ENCODE measurements at regions not wholly inside any gene's neighbourhood (a gene's known extent, or its start where the extent isn't known, plus 50 kb on each side); places are given as distances from the start of the nearest gene placed in this dataset.

- H3K27ac ChIP-seq (ENCODE audit: control insufficient read depth, insufficient read depth, low read length), result no peak overlapping the region
- no peaks in the 10 kb centered on the region for H3K27me3 ChIP-seq (ENCODE audit: control insufficient read depth, extremely low read depth, insufficient read depth, low read length)
- H3K4me1 ChIP-seq (ENCODE audit: control insufficient read depth, extremely low read depth, insufficient read depth, low read length), result no peaks in the 10 kb centered on the region
- FAIRE-seq (no peak), DNase-seq (ENCODE audit: low read depth, low spot score) (no peak)
- no peak overlapping the region for H3K4me3 ChIP-seq (ENCODE audit: control insufficient read depth in 2 of 3, extremely low read depth in 1 of 3, insufficient read depth in 2 of 3, low read depth in 1 of 3, low read length in 3 of 3)
- TF ChIP-seq CTCF (optimal IDR thresholded peaks at IDR 0.05 in 1 of 3, IDR thresholded peaks at IDR 0.05 in 1 of 3, conservative IDR thresholded peaks at IDR 0.05 in 1 of 3; ENCODE audit: extremely low read depth in 1 of 3, insufficient read depth in 2 of 3, low read length in 3 of 3) (no peak), EZH2 (IDR thresholded peaks at IDR 0.05; ENCODE audit: low read length) (no peak)
- no peaks in the 10 kb centered on the region for H3K79me2 ChIP-seq (ENCODE audit: control insufficient read depth, insufficient read depth, low read length)
- H3K9me1 ChIP-seq (ENCODE audit: control insufficient read depth, extremely low read depth, insufficient read depth, low read length), result no peaks in the 10 kb centered on the region
- H3K9ac ChIP-seq (ENCODE audit: control insufficient read depth, extremely low read depth, insufficient read depth, low read length), result no peak overlapping the region
- no peaks in the 10 kb centered on the region for H4K20me1 ChIP-seq (ENCODE audit: control insufficient read depth, extremely low read depth, insufficient read depth, low read length)
- dilution Hi-C loops (cut with MboI; ENCODE audit: extremely low pct_ligation_motif_present, low sequenced_read_pairs), result no loop called here
- H3K4me2 ChIP-seq (ENCODE audit: control insufficient read depth, extremely low read depth, insufficient read depth, low read depth, low read length), result no peak overlapping the region
- H3K9me3 ChIP-seq (ENCODE audit: control insufficient read depth, low read depth, low read length), result no peaks in the 10 kb centered on the region
- H2AFZ ChIP-seq (ENCODE audit: control insufficient read depth, low read length), result no peak overlapping the region
- H3K36me3 ChIP-seq (ENCODE audit: control insufficient read depth in 2 of 2, extremely low read depth in 1 of 2, insufficient read depth in 2 of 2, low read length in 2 of 2), result no peaks in the 10 kb centered on the region
These were observed 301.2 kb upstream of the TRIB2 start for GRCh38 chr2:12415536-12415935.

- Histone ChIP-seq H3K9ac (ENCODE audit: control insufficient read depth, extremely low read depth, insufficient read depth, low read length) (no peak overlapping the region), H3K79me2 (ENCODE audit: control insufficient read depth, insufficient read depth, low read length) (no peaks in the 10 kb centered on the region), H3K36me3 (ENCODE audit: control insufficient read depth in 2 of 2, extremely low read depth in 1 of 2, insufficient read depth in 2 of 2, low read length in 2 of 2) (no peaks in the 10 kb centered on the region), H3K4me2 (ENCODE audit: control insufficient read depth, extremely low read depth, insufficient read depth, low read depth, low read length) (no peak overlapping the region), H3K27ac (ENCODE audit: control insufficient read depth, insufficient read depth, low read length) (no peak overlapping the region), H3K9me1 (ENCODE audit: control insufficient read depth, extremely low read depth, insufficient read depth, low read length) (no peaks in the 10 kb centered on the region), H3K4me3 (ENCODE audit: control insufficient read depth in 2 of 3, extremely low read depth in 1 of 3, insufficient read depth in 2 of 3, low read depth in 1 of 3, low read length in 3 of 3) (no peak overlapping the region), H4K20me1 (ENCODE audit: control insufficient read depth, extremely low read depth, insufficient read depth, low read length) (no peaks in the 10 kb centered on the region), H3K9me3 (ENCODE audit: control insufficient read depth, low read depth, low read length) (no peaks in the 10 kb centered on the region), H3K4me1 (ENCODE audit: control insufficient read depth, extremely low read depth, insufficient read depth, low read length) (no peaks in the 10 kb centered on the region), H2AFZ (ENCODE audit: control insufficient read depth, low read length) (no peak overlapping the region), H3K27me3 (ENCODE audit: control insufficient read depth, extremely low read depth, insufficient read depth, low read length) (no peaks in the 10 kb centered on the region)
- DNase-seq (ENCODE audit: low read depth, low spot score) (no peak), FAIRE-seq (no peak)
- dilution Hi-C loops (cut with MboI; ENCODE audit: extremely low pct_ligation_motif_present, low sequenced_read_pairs), result no loop called here
- no peak for TF ChIP-seq EZH2 (IDR thresholded peaks at IDR 0.05; ENCODE audit: low read length)
- TF ChIP-seq CTCF (optimal IDR thresholded peaks at IDR 0.05 in 1 of 3, IDR thresholded peaks at IDR 0.05 in 1 of 3, conservative IDR thresholded peaks at IDR 0.05 in 1 of 3; ENCODE audit: extremely low read depth in 1 of 3, insufficient read depth in 2 of 3, low read length in 3 of 3), result peak; percentile 25 to 55 (median 45)
These were observed 300.1 kb upstream of the TRIB2 start for GRCh38 chr2:12416600-12416999.
